Neural crest cell (in vitro differentiated cells): ENCODE measurements at regions not wholly inside any gene's neighbourhood (a gene's known extent, or its start where the extent isn't known, plus 50 kb on each side); places are given as distances from the start of the nearest gene placed in this dataset.

Experiments used
- DNase-seq: peaks from one replicate; pipeline ENCODE4 v3.0.0; 2021; ENCODE audit warnings: low read depth, mixed read lengths, low spot score
- H3K27ac Mint-ChIP-seq: one replicate; pipeline ENCODE4 v1.8.0; 2021; ENCODE audit warnings: mild to moderate bottlenecking, mixed read lengths; ENCODE audit not compliant: unreplicated experiment
- H3K27me3 Mint-ChIP-seq: 2 replicates; pipeline ENCODE4 v1.8.0; 2021; ENCODE audit warnings: low read depth, mild to moderate bottlenecking, mixed read lengths
- H3K36me3 Mint-ChIP-seq: 2 replicates; pipeline ENCODE4 v1.8.0; 2021; ENCODE audit warnings: low read depth, mild to moderate bottlenecking, mixed read lengths
- H3K4me1 Mint-ChIP-seq: 2 replicates; pipeline ENCODE4 v1.8.0; 2021; ENCODE audit warnings: mixed read lengths
- H3K4me3 Mint-ChIP-seq: one replicate; pipeline ENCODE4 v1.8.0; 2021; ENCODE audit warnings: mild to moderate bottlenecking, mixed read lengths
- H3K9me3 Mint-ChIP-seq: 2 replicates; pipeline ENCODE4 v1.8.0; 2021; ENCODE audit warnings: mixed read lengths
- CTCF ChIP-seq: fragments of 200-600 bp; sonication (generic); conservative IDR thresholded peaks from 2 replicates; pipeline ENCODE4 v1.5.0; 2021; ENCODE audit warnings: antibody characterized with exemption, mild to moderate bottlenecking

- no peaks in the 10 kb centered on the region for H3K27me3 Mint-ChIP-seq
- H3K27ac Mint-ChIP-seq, result peak overlapping the region; percentile 75
- peaks cover 9% of the 10 kb centered on the region for H3K4me1 Mint-ChIP-seq
- H3K36me3 Mint-ChIP-seq, result peaks cover 8% of the 10 kb centered on the region
- TF ChIP-seq CTCF, result no peak
- H3K4me3 Mint-ChIP-seq, result no peak overlapping the region
- peaks cover 8% of the 10 kb centered on the region for H3K9me3 Mint-ChIP-seq
- no peak for DNase-seq
Observed at GRCh38 chr11:69386594-69387408, 92.8 kb downstream of the MYEOV start.

GRCh38 chr11:69387409-69387885 lies 93.5 kb downstream of the MYEOV start:
- H3K36me3 Mint-ChIP-seq, result peaks cover 8% of the 10 kb centered on the region
- peaks cover 8% of the 10 kb centered on the region for H3K9me3 Mint-ChIP-seq
- DNase-seq, result no peak
- no peak overlapping the region for H3K4me3 Mint-ChIP-seq
- peak overlapping the region; percentile 75 for H3K27ac Mint-ChIP-seq
- TF ChIP-seq CTCF, result no peak
- peaks cover 6% of the 10 kb centered on the region for H3K4me1 Mint-ChIP-seq
- H3K27me3 Mint-ChIP-seq, result no peaks in the 10 kb centered on the region

GRCh38 chr11:69388210-69388609 lies 93.3 kb upstream of the LINC01488 start:
- no peak overlapping the region for H3K27ac Mint-ChIP-seq
- H3K4me1 Mint-ChIP-seq, result peaks cover 13% of the 10 kb centered on the region
- TF ChIP-seq CTCF, result no peak
- no peak overlapping the region for H3K4me3 Mint-ChIP-seq
- peaks cover 8% of the 10 kb centered on the region for H3K36me3 Mint-ChIP-seq
- H3K27me3 Mint-ChIP-seq, result no peaks in the 10 kb centered on the region
- no peak for DNase-seq
- H3K9me3 Mint-ChIP-seq, result peaks cover 8% of the 10 kb centered on the region

GRCh38 chr11:69388661-69389060 lies 92.8 kb upstream of the LINC01488 start:
- H3K27ac Mint-ChIP-seq, result no peak overlapping the region
- H3K27me3 Mint-ChIP-seq, result no peaks in the 10 kb centered on the region
- peaks cover 8% of the 10 kb centered on the region for H3K9me3 Mint-ChIP-seq
- H3K36me3 Mint-ChIP-seq, result peaks cover 8% of the 10 kb centered on the region
- no peak for DNase-seq
- no peak for TF ChIP-seq CTCF
- peaks cover 13% of the 10 kb centered on the region for H3K4me1 Mint-ChIP-seq
- no peak overlapping the region for H3K4me3 Mint-ChIP-seq

GRCh38 chr11:69390561-69390960 lies 90.9 kb upstream of the LINC01488 start:
- DNase-seq, result no peak
- H3K9me3 Mint-ChIP-seq, result peaks cover 8% of the 10 kb centered on the region
- H3K4me3 Mint-ChIP-seq, result no peak overlapping the region
- H3K36me3 Mint-ChIP-seq, result peaks cover 8% of the 10 kb centered on the region
- H3K4me1 Mint-ChIP-seq, result peaks cover 19% of the 10 kb centered on the region
- H3K27me3 Mint-ChIP-seq, result no peaks in the 10 kb centered on the region
- no peak overlapping the region for H3K27ac Mint-ChIP-seq
- no peak for TF ChIP-seq CTCF
